ENCODE measurements at regions not wholly inside any gene's neighbourhood (a gene's known extent, or its start where the extent isn't known, plus 50 kb on each side); places are given as distances from the start of the nearest gene placed in this dataset.

- no peak for TF ChIP-seq ZFX (IDR thresholded peaks at IDR 0.05; ENCODE audit: borderline replicate concordance)
- TF ChIP-seq, protein P1, sequence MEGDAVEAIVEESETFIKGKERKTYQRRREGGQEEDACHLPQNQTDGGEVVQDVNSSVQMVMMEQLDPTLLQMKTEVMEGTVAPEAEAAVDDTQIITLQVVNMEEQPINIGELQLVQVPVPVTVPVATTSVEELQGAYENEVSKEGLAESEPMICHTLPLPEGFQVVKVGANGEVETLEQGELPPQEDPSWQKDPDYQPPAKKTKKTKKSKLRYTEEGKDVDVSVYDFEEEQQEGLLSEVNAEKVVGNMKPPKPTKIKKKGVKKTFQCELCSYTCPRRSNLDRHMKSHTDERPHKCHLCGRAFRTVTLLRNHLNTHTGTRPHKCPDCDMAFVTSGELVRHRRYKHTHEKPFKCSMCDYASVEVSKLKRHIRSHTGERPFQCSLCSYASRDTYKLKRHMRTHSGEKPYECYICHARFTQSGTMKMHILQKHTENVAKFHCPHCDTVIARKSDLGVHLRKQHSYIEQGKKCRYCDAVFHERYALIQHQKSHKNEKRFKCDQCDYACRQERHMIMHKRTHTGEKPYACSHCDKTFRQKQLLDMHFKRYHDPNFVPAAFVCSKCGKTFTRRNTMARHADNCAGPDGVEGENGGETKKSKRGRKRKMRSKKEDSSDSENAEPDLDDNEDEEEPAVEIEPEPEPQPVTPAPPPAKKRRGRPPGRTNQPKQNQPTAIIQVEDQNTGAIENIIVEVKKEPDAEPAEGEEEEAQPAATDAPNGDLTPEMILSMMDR (IDR thresholded peaks at IDR 0.05) = no peak
Observed at GRCh38 chr7:52026140-52026539, 709.5 kb upstream of the COBL start.

GRCh38 chr7:52021343-52021742, 704.7 kb upstream of the COBL start:
- no peak overlapping the region for H3K27ac ChIP-seq
- TF ChIP-seq, protein P1 (IDR thresholded peaks at IDR 0.05) = no peak
- no peak for TF ChIP-seq ZFX (IDR thresholded peaks at IDR 0.05; ENCODE audit: borderline replicate concordance)

More at GRCh38 chr7:52026140-52026539, 709.5 kb upstream of the COBL start:
- no peak overlapping the region for H3K27ac ChIP-seq

DNA sequence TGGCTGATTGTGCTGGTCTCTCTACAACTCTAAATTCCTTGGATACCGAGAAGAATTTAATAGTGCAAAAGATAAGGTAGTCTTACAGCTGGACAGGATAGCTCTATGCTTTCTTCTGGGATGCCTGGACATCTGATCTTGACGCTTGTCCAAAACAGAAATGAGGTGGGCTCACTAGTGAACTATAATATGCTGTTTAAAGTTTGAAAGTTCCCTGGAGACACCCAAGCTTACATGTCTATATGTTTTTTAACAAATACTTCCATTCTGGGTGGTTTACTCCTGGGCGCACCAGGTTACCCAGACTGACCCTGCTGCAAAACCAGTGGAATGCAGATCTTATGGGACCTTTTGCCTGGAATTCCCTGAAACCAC, 702.1 kb upstream of the COBL start:
- no peak for TF ChIP-seq ZFX (IDR thresholded peaks at IDR 0.05; ENCODE audit: borderline replicate concordance)
- TF ChIP-seq, protein P1 (IDR thresholded peaks at IDR 0.05) = peak; percentile 78
- no peak overlapping the region for H3K27ac ChIP-seq

- TF ChIP-seq, protein P1 (IDR thresholded peaks at IDR 0.05) = peak; percentile 97
- TF ChIP-seq ZFX (IDR thresholded peaks at IDR 0.05; ENCODE audit: borderline replicate concordance) = no peak
- no peak overlapping the region for H3K27ac ChIP-seq
Observed at GRCh38 chr7:52017802-52018679, 701.4 kb upstream of the COBL start.

GRCh38 chr7:52009181-52009580, 692.6 kb upstream of the COBL start:
- no peak overlapping the region for H3K27ac ChIP-seq
- TF ChIP-seq, protein P1 (IDR thresholded peaks at IDR 0.05) = no peak
- no peak for TF ChIP-seq ZFX (IDR thresholded peaks at IDR 0.05; ENCODE audit: borderline replicate concordance)

- no peak overlapping the region for H3K27ac ChIP-seq
- TF ChIP-seq, protein P1 (IDR thresholded peaks at IDR 0.05) = no peak
- no peak for TF ChIP-seq ZFX (IDR thresholded peaks at IDR 0.05; ENCODE audit: borderline replicate concordance)
Observed at GRCh38 chr7:52006674-52007073, 690.1 kb upstream of the COBL start.

- no peak overlapping the region for H3K27ac ChIP-seq
- TF ChIP-seq, protein P1 (IDR thresholded peaks at IDR 0.05) = no peak
- TF ChIP-seq ZFX (IDR thresholded peaks at IDR 0.05; ENCODE audit: borderline replicate concordance) = no peak
Observed at GRCh38 chr7:52005613-52006012, 689.0 kb upstream of the COBL start.

All from 22Rv1 (cell line).